Upper lobe of left lung (tissue), 4 donors: ENCODE measurements at regions not wholly inside any gene's neighbourhood (a gene's known extent, or its start where the extent isn't known, plus 50 kb on each side); places are given as distances from the start of the nearest gene placed in this dataset.

Experiments used
- CTCF ChIP-seq, 6 experiments: fragments of 450-650 bp in 4 of 6; fragments of 200-600 bp in 2 of 6; sonication (generic) in 2 of 6; IDR thresholded peaks; one replicate each; pipeline ENCODE4 v1.5.1; 2016 to 2019; ENCODE audit warnings: antibody characterized with exemption in 6 of 6
- EP300 ChIP-seq, 4 donors: sonication (generic); formaldehyde crosslinking; IDR thresholded peaks; one replicate each; pipeline ENCODE4 v1.5.1; 2017; ENCODE audit warnings: antibody characterized with exemption in 4 of 4, control low read depth in 2 of 4
- POLR2A ChIP-seq, 4 donors: fragments of 450-650 bp; IDR thresholded peaks; one replicate each; pipeline ENCODE4 v1.5.1; 2016 to 2017; ENCODE audit warnings: antibody characterized with exemption in 4 of 4, mild to moderate bottlenecking in 2 of 4

GRCh38 chr6:87803791-87804190 is 101.8 kb upstream of the AKIRIN2 start:
- no peak for TF ChIP-seq POLR2A (IDR thresholded peaks at IDR 0.05)
- TF ChIP-seq CTCF (IDR thresholded peaks at IDR 0.05) = no peak
- no peak for TF ChIP-seq EP300 (IDR thresholded peaks at IDR 0.05)
